ENCODE measurements at regions not wholly inside any gene's neighbourhood (a gene's known extent, or its start where the extent isn't known, plus 50 kb on each side); places are given as distances from the start of the nearest gene placed in this dataset.

GRCh38 chr10:117477211-117477947 lies 65.2 kb upstream of the EMX2 start:
- Histone ChIP-seq H3K4me1 (ENCODE audit: insufficient read depth, insufficient read length) (no peaks in the 10 kb centered on the region), H3K4me3 (ENCODE audit: insufficient read length, low read depth) (no peak overlapping the region), H3K27me3 (ENCODE audit: insufficient read depth, insufficient read length) (no peaks in the 10 kb centered on the region), H3K9me3 (ENCODE audit: insufficient read depth, low read length) (no peaks in the 10 kb centered on the region), H3K36me3 (ENCODE audit: insufficient read depth, insufficient read length, low read length) (no peaks in the 10 kb centered on the region), H3K9ac (ENCODE audit: insufficient read length, low read depth) (no peak overlapping the region)
- TF ChIP-seq SUZ12 (IDR thresholded peaks at IDR 0.05; ENCODE audit: extremely low read depth, insufficient read depth, insufficient read length) (no peak), YY1 (IDR thresholded peaks at IDR 0.05; ENCODE audit: insufficient read depth, insufficient read length) (no peak), ZNF274 (IDR thresholded peaks at IDR 0.05; ENCODE audit: low read depth, low read length) (no peak)
- no peak for DNase-seq (ENCODE audit: low read depth, low spot score)

GRCh38 chr10:117476716-117477115 lies 65.8 kb upstream of the EMX2 start:
- H3K9me3 ChIP-seq (ENCODE audit: insufficient read depth, low read length) = no peaks in the 10 kb centered on the region
- TF ChIP-seq YY1 (IDR thresholded peaks at IDR 0.05; ENCODE audit: insufficient read depth, insufficient read length) = no peak
- TF ChIP-seq SUZ12 (IDR thresholded peaks at IDR 0.05; ENCODE audit: extremely low read depth, insufficient read depth, insufficient read length) = no peak
- no peak for TF ChIP-seq ZNF274 (IDR thresholded peaks at IDR 0.05; ENCODE audit: low read depth, low read length)
- no peaks in the 10 kb centered on the region for H3K36me3 ChIP-seq (ENCODE audit: insufficient read depth, insufficient read length, low read length)
- H3K4me1 ChIP-seq (ENCODE audit: insufficient read depth, insufficient read length) = no peaks in the 10 kb centered on the region
- H3K4me3 ChIP-seq (ENCODE audit: insufficient read length, low read depth) = no peak overlapping the region
- no peak overlapping the region for H3K9ac ChIP-seq (ENCODE audit: insufficient read length, low read depth)
- H3K27me3 ChIP-seq (ENCODE audit: insufficient read depth, insufficient read length) = no peaks in the 10 kb centered on the region
- no peak for DNase-seq (ENCODE audit: low read depth, low spot score)

GRCh38 chr10:117476281-117476680 lies 66.3 kb upstream of the EMX2 start:
- no peaks in the 10 kb centered on the region for H3K9me3 ChIP-seq (ENCODE audit: insufficient read depth, low read length)
- DNase-seq (ENCODE audit: low read depth, low spot score) = no peak
- no peaks in the 10 kb centered on the region for H3K4me1 ChIP-seq (ENCODE audit: insufficient read depth, insufficient read length)
- no peak overlapping the region for H3K4me3 ChIP-seq (ENCODE audit: insufficient read length, low read depth)
- H3K36me3 ChIP-seq (ENCODE audit: insufficient read depth, insufficient read length, low read length) = no peaks in the 10 kb centered on the region
- TF ChIP-seq SUZ12 (IDR thresholded peaks at IDR 0.05; ENCODE audit: extremely low read depth, insufficient read depth, insufficient read length) = no peak
- TF ChIP-seq YY1 (IDR thresholded peaks at IDR 0.05; ENCODE audit: insufficient read depth, insufficient read length) = no peak
- TF ChIP-seq ZNF274 (IDR thresholded peaks at IDR 0.05; ENCODE audit: low read depth, low read length) = no peak
- no peaks in the 10 kb centered on the region for H3K27me3 ChIP-seq (ENCODE audit: insufficient read depth, insufficient read length)
- H3K9ac ChIP-seq (ENCODE audit: insufficient read length, low read depth) = no peak overlapping the region

- no peak overlapping the region for H3K4me3 ChIP-seq (ENCODE audit: insufficient read length, low read depth)
- no peaks in the 10 kb centered on the region for H3K9me3 ChIP-seq (ENCODE audit: insufficient read depth, low read length)
These were observed 69.7 kb upstream of the EMX2 start for GRCh38 chr10:117472872-117473271.

GRCh38 chr10:117471344-117471874 lies 71.1 kb upstream of the EMX2 start:
- H3K36me3 ChIP-seq (ENCODE audit: insufficient read depth, insufficient read length, low read length) = no peaks in the 10 kb centered on the region
- no peak for TF ChIP-seq ZNF274 (IDR thresholded peaks at IDR 0.05; ENCODE audit: low read depth, low read length)
- TF ChIP-seq YY1 (IDR thresholded peaks at IDR 0.05; ENCODE audit: insufficient read depth, insufficient read length) = no peak
- no peak for TF ChIP-seq SUZ12 (IDR thresholded peaks at IDR 0.05; ENCODE audit: extremely low read depth, insufficient read depth, insufficient read length)

More at GRCh38 chr10:117472872-117473271, 69.7 kb upstream of the EMX2 start:
- Histone ChIP-seq H3K27me3 (ENCODE audit: insufficient read depth, insufficient read length) (no peaks in the 10 kb centered on the region), H3K36me3 (ENCODE audit: insufficient read depth, insufficient read length, low read length) (no peaks in the 10 kb centered on the region), H3K4me1 (ENCODE audit: insufficient read depth, insufficient read length) (no peaks in the 10 kb centered on the region), H3K9ac (ENCODE audit: insufficient read length, low read depth) (no peak overlapping the region)
- no peak for TF ChIP-seq YY1 (IDR thresholded peaks at IDR 0.05; ENCODE audit: insufficient read depth, insufficient read length)
- no peak for TF ChIP-seq SUZ12 (IDR thresholded peaks at IDR 0.05; ENCODE audit: extremely low read depth, insufficient read depth, insufficient read length)
- no peak for TF ChIP-seq ZNF274 (IDR thresholded peaks at IDR 0.05; ENCODE audit: low read depth, low read length)
- no peak for DNase-seq (ENCODE audit: low read depth, low spot score)

GRCh38 chr10:117470733-117471132 lies 71.8 kb upstream of the EMX2 start:
- Histone ChIP-seq H3K27me3 (ENCODE audit: insufficient read depth, insufficient read length) (no peaks in the 10 kb centered on the region), H3K9ac (ENCODE audit: insufficient read length, low read depth) (no peak overlapping the region), H3K9me3 (ENCODE audit: insufficient read depth, low read length) (no peaks in the 10 kb centered on the region), H3K4me3 (ENCODE audit: insufficient read length, low read depth) (no peak overlapping the region), H3K4me1 (ENCODE audit: insufficient read depth, insufficient read length) (no peaks in the 10 kb centered on the region), H3K36me3 (ENCODE audit: insufficient read depth, insufficient read length, low read length) (no peaks in the 10 kb centered on the region)
- TF ChIP-seq SUZ12 (IDR thresholded peaks at IDR 0.05; ENCODE audit: extremely low read depth, insufficient read depth, insufficient read length) (no peak), ZNF274 (IDR thresholded peaks at IDR 0.05; ENCODE audit: low read depth, low read length) (no peak)
- DNase-seq (ENCODE audit: low read depth, low spot score) = no peak

More at GRCh38 chr10:117471344-117471874, 71.1 kb upstream of the EMX2 start:
- Histone ChIP-seq H3K4me1 (ENCODE audit: insufficient read depth, insufficient read length) (no peaks in the 10 kb centered on the region), H3K27me3 (ENCODE audit: insufficient read depth, insufficient read length) (no peaks in the 10 kb centered on the region), H3K9me3 (ENCODE audit: insufficient read depth, low read length) (no peaks in the 10 kb centered on the region), H3K9ac (ENCODE audit: insufficient read length, low read depth) (no peak overlapping the region), H3K4me3 (ENCODE audit: insufficient read length, low read depth) (no peak overlapping the region)
- DNase-seq (ENCODE audit: low read depth, low spot score) = no peak

- H3K9me3 ChIP-seq (ENCODE audit: insufficient read depth, low read length) = peaks cover under 1% of the 10 kb centered on the region; the same call in 1 of the 2 replicates
- H3K27me3 ChIP-seq (ENCODE audit: insufficient read depth, insufficient read length) = no peaks in the 10 kb centered on the region
- DNase-seq (ENCODE audit: low read depth, low spot score) = no peak
- no peak overlapping the region for H3K9ac ChIP-seq (ENCODE audit: insufficient read length, low read depth)
- no peaks in the 10 kb centered on the region for H3K4me1 ChIP-seq (ENCODE audit: insufficient read depth, insufficient read length)
- H3K36me3 ChIP-seq (ENCODE audit: insufficient read depth, insufficient read length, low read length) = no peaks in the 10 kb centered on the region
- TF ChIP-seq YY1 (IDR thresholded peaks at IDR 0.05; ENCODE audit: insufficient read depth, insufficient read length) (no peak), SUZ12 (IDR thresholded peaks at IDR 0.05; ENCODE audit: extremely low read depth, insufficient read depth, insufficient read length) (no peak), ZNF274 (IDR thresholded peaks at IDR 0.05; ENCODE audit: low read depth, low read length) (no peak)
- no peak overlapping the region for H3K4me3 ChIP-seq (ENCODE audit: insufficient read length, low read depth)
These were observed 73.9 kb upstream of the EMX2 start for GRCh38 chr10:117468665-117469064.
